Psoas muscle (tissue), 7 donors: ENCODE measurements at regions not wholly inside any gene's neighbourhood (a gene's known extent, or its start where the extent isn't known, plus 50 kb on each side); places are given as distances from the start of the nearest gene placed in this dataset.
A peak's percentile ranks its signal among the peaks of the same experiment; 100 is the strongest.
"Not testable (repeated sequence)": the region's sequence is repeated elsewhere in the genome, so short reads cannot be mapped to it uniquely, and the experiment has no call there.

Experiments used
- ATAC-seq, 4 donors: fragments of 200-7000 bp; cut with Tn5 transposase; one replicate each; pipeline ENCODE4 v1.9.1; 2020; ENCODE audit warnings: moderate library complexity in 3 of 4, mild to moderate bottlenecking in 2 of 4
- DNase-seq, 2 donors: peaks; one replicate each; pipeline ENCODE4 v3.0.0-alpha.2; 2020
- H3K27ac ChIP-seq: fragments of 200-600 bp; one replicate; pipeline ENCODE4 v1.8.0; 2022
- H3K27me3 ChIP-seq, 3 donors: fragments of 200-600 bp in 1 of 3; one replicate each; pipeline versions ENCODE4 v1.6.1 to v1.8.0; 2013 to 2022; ENCODE audit warnings: low read length in 2 of 3, mild to moderate bottlenecking in 2 of 3, moderate library complexity in 1 of 3; ENCODE audit not compliant: insufficient read depth in 3 of 3
- H3K36me3 ChIP-seq, 2 donors: fragments of 200-600 bp in 1 of 2; one replicate each; pipeline versions ENCODE4 v1.6.1 to v1.8.0; 2013 to 2022; ENCODE audit warnings: low read depth in 1 of 2, mild to moderate bottlenecking in 1 of 2, moderate library complexity in 1 of 2; ENCODE audit not compliant: insufficient read depth in 1 of 2
- H3K4me1 ChIP-seq: fragments of 200-600 bp; one replicate; pipeline ENCODE4 v1.8.0; 2022
- H3K4me3 ChIP-seq: fragments of 200-600 bp; one replicate; pipeline ENCODE4 v1.8.0; 2022; ENCODE audit warnings: mild to moderate bottlenecking
- H3K9me3 ChIP-seq: fragments of 200-600 bp; one replicate; pipeline ENCODE4 v1.8.0; 2022
- CTCF ChIP-seq: fragments of 200-600 bp; IDR thresholded peaks from one replicate; pipeline ENCODE4 v1.8.0; 2022; ENCODE audit warnings: antibody characterized with exemption
- WGBS, 3 donors: extraction: QIAGEN DNeasy Blood & Tissue Kit; methylation state at CpG; one replicate each; pipeline versions ENCODE4 v1.1.6 to v1.1.7; 2013; 5-methylcytosine and 5-hydroxymethylcytosine counted together
- intact Hi-C, 2 donors: fragments of 100-400 bp; cut with DNase I; formaldehyde crosslinking; loops; one replicate each; pipeline versions ENCODE4 v1.11.0 to v1.14.2; 2022
- donor health status: healthy with polysubstance abuse.
- donor health status: DM: no; HTN: no; CAD: no; lungs with moderate emphysema.
- donor health status: Bipolar disorder and iron deficiency.
- donor health status: healthy.
- donor health status: DM: yes; HTN: yes; CAD: no.
- donor health status: DM: no; HTN: no; CAD: no.
- donor health status: DM: yes; HTN: yes; CAD: no.

GRCh38 chr3:8421711-8422110, 79.9 kb upstream of the LMCD1 start:
- no peak overlapping the region for H3K27ac ChIP-seq
- WGBS, 3 donors, result 79 to 83% (median 81%) methylated on average over 4 of the region's 4 CpGs
- ATAC-seq, result no peak
- no peaks in the 10 kb centered on the region for H3K36me3 ChIP-seq
- no peaks in the 10 kb centered on the region for H3K27me3 ChIP-seq
- no peak for DNase-seq
- intact Hi-C loops, result no loop called here
- peaks cover 15% of the 10 kb centered on the region for H3K9me3 ChIP-seq
- TF ChIP-seq CTCF, result no peak
- no peaks in the 10 kb centered on the region for H3K4me1 ChIP-seq
- no peak overlapping the region for H3K4me3 ChIP-seq

GRCh38 chr3:8423307-8423706, 78.3 kb upstream of the LMCD1 start:
- no peak overlapping the region for H3K4me3 ChIP-seq
- H3K4me1 ChIP-seq, result no peaks in the 10 kb centered on the region
- peaks cover 15% of the 10 kb centered on the region for H3K9me3 ChIP-seq
- no peaks in the 10 kb centered on the region for H3K27me3 ChIP-seq
- ATAC-seq (no peak), DNase-seq (no peak)
- intact Hi-C loops, result no loop called here
- no peaks in the 10 kb centered on the region for H3K36me3 ChIP-seq
- no peak for TF ChIP-seq CTCF
- WGBS, 3 donors, result 71 to 82% (median 81%) methylated on average over 2 of the region's 2 CpGs
- no peak overlapping the region for H3K27ac ChIP-seq

GRCh38 chr3:8424281-8424680, 77.3 kb upstream of the LMCD1 start:
- ATAC-seq, result no peak
- H3K27me3 ChIP-seq, result no peaks in the 10 kb centered on the region
- no peak for TF ChIP-seq CTCF
- no peak overlapping the region for H3K4me3 ChIP-seq
- DNase-seq, result no peak
- no peaks in the 10 kb centered on the region for H3K4me1 ChIP-seq
- WGBS, 3 donors, result 71 to 96% (median 94%) methylated on average over 3 of the region's 3 CpGs
- H3K36me3 ChIP-seq, result no peaks in the 10 kb centered on the region
- intact Hi-C loops, result no loop called here
- H3K27ac ChIP-seq, result no peak overlapping the region
- H3K9me3 ChIP-seq, result peaks cover 15% of the 10 kb centered on the region

- 48 to 62% (median 49%) methylated on average over 8 of the region's 8 CpGs for WGBS, 3 donors
- no peak for TF ChIP-seq CTCF
- Histone ChIP-seq H3K9me3 (no peaks in the 10 kb centered on the region), H3K4me1 (no peaks in the 10 kb centered on the region), H3K27ac (no peak overlapping the region), H3K4me3 (no peak overlapping the region), H3K27me3 (no peaks in the 10 kb centered on the region), H3K36me3 (no peaks in the 10 kb centered on the region)
- intact Hi-C loops, result no loop called here
- ATAC-seq (peak in 3 of 4 donors; percentile 48 to 67 (median 55)), DNase-seq (no peak)
Observed at GRCh38 chr3:8436661-8437287, 64.8 kb upstream of the LMCD1 start.

GRCh38 chr3:8438507-8439079, 63.0 kb upstream of the LMCD1 start:
- intact Hi-C loops, result no loop called here
- no peak for DNase-seq
- 76 to 90% (median 85%) methylated on average over 6 of the region's 7 CpGs for WGBS, 3 donors

GRCh38 chr3:8440142-8440541, 61.5 kb upstream of the LMCD1 start:
- ATAC-seq, H3K36me3 ChIP-seq, H3K4me3 ChIP-seq, DNase-seq, H3K27ac ChIP-seq, H3K27me3 ChIP-seq, H3K9me3 ChIP-seq: not testable (repeated sequence)
- WGBS, 3 donors, result 97 to 100% (median 98%) methylated on average over 20 to 30 of the region's 30 CpGs
- intact Hi-C loops, result loop anchor here (5.0 kb wide), 3 partner anchors 37 to 182 kb away; no protein-coding TSS in a partner anchor
- H3K4me1 ChIP-seq, result peaks cover 28% of the 10 kb centered on the region

More at GRCh38 chr3:8438507-8439079, 63.0 kb upstream of the LMCD1 start:
- TF ChIP-seq CTCF, result no peak
- Histone ChIP-seq H3K4me1 (peaks cover 15% of the 10 kb centered on the region), H3K9me3 (no peaks in the 10 kb centered on the region), H3K36me3 (no peaks in the 10 kb centered on the region), H3K27me3 (no peaks in the 10 kb centered on the region), H3K27ac (no peak overlapping the region), H3K4me3 (no peak overlapping the region)
- ATAC-seq, result no peak
